HFFc6 (cell line): ENCODE measurements at regions not wholly inside any gene's neighbourhood (a gene's known extent, or its start where the extent isn't known, plus 50 kb on each side); places are given as distances from the start of the nearest gene placed in this dataset.

Experiments used
- DNase-seq: peaks from one replicate; pipeline ENCODE4 v3.0.0-alpha.2; 2018
- H3K27ac Mint-ChIP-seq: 2 replicates; pipeline ENCODE4 v1.8.0; 2020; ENCODE audit warnings: mild to moderate bottlenecking, mixed read lengths
- H3K27me3 Mint-ChIP-seq: 2 replicates; pipeline ENCODE4 v1.8.0; 2021; ENCODE audit warnings: mild to moderate bottlenecking, moderate library complexity, mixed read lengths; ENCODE audit not compliant: insufficient read depth
- H3K36me3 Mint-ChIP-seq: 2 replicates; pipeline ENCODE4 v1.8.0; 2021; ENCODE audit warnings: low read depth, mixed read lengths
- H3K4me1 Mint-ChIP-seq: 2 replicates; pipeline ENCODE4 v1.8.0; 2020; ENCODE audit warnings: low read depth, mixed read lengths
- H3K4me3 Mint-ChIP-seq: 2 replicates; pipeline ENCODE4 v1.8.0; 2020; ENCODE audit warnings: mild to moderate bottlenecking, moderate library complexity, mixed read lengths
- H3K9me3 Mint-ChIP-seq: 2 replicates; pipeline ENCODE4 v1.8.0; 2020; ENCODE audit warnings: mild to moderate bottlenecking, mixed read lengths
- TF ChIP-seq, protein P1 (sequence below): fragments of 200-600 bp; sonication (generic); IDR thresholded peaks from 2 replicates; pipeline ENCODE4 v1.5.0; 2021; ENCODE audit warnings: antibody characterized with exemption, mild to moderate bottlenecking

DNA sequence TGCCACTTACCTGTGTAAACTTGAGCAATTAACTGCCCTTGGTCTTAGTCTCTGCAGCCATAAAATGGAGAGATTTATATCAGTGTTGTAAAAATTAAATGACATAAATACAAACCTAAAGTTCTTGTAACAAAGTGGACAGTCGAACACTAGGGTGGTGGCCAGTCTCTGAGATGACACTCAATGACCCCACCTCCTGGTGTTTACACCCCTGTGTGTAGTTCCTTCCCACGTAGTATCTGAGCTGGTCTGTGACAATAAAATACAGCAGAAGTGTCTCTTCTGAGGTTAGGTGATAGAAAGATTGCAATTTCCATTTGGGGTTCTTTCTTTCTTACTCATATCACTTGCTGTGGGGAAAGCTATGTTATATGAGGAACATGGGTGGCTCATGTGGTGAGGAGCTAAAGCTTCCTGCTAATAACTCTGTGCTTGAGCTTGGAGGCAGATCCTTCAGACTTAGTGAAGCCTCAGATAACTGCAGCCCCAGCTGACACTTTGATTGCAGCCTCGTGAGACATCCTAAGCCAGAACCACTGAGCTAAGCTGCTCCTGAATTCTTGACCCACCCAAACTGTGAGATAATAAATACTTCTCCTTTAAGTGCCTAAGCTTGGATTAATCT is 173.4 kb upstream of the CHD1 start:
- TF ChIP-seq, protein P1, sequence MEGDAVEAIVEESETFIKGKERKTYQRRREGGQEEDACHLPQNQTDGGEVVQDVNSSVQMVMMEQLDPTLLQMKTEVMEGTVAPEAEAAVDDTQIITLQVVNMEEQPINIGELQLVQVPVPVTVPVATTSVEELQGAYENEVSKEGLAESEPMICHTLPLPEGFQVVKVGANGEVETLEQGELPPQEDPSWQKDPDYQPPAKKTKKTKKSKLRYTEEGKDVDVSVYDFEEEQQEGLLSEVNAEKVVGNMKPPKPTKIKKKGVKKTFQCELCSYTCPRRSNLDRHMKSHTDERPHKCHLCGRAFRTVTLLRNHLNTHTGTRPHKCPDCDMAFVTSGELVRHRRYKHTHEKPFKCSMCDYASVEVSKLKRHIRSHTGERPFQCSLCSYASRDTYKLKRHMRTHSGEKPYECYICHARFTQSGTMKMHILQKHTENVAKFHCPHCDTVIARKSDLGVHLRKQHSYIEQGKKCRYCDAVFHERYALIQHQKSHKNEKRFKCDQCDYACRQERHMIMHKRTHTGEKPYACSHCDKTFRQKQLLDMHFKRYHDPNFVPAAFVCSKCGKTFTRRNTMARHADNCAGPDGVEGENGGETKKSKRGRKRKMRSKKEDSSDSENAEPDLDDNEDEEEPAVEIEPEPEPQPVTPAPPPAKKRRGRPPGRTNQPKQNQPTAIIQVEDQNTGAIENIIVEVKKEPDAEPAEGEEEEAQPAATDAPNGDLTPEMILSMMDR = no peak
- Mint-ChIP-seq H3K4me1 (no peaks in the 10 kb centered on the region), H3K27ac (no peak overlapping the region), H3K27me3 (peaks cover 5% of the 10 kb centered on the region), H3K36me3 (no peaks in the 10 kb centered on the region), H3K9me3 (no peaks in the 10 kb centered on the region), H3K4me3 (no peak overlapping the region)
- DNase-seq = no peak

DNA sequence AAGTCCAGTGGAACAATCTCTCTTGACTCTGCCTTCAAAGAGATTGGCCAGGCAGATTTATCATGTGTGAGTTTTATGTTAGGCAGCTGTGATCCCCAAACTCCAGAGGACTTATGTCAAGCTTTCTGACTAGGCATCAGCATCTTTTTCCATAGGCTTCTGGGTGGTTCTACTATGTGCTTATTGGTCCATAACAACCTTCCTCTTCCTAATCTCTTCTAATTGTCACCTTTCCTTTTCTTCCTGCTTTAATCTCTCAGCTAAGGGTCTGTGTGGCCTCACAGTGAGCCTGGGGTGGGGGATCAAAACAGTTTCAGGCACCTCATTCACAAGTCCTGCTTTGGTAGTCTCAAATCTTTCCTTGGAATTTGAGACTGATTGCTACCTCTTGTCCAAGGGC is 170.9 kb upstream of the CHD1 start:
- H3K4me1 Mint-ChIP-seq = no peaks in the 10 kb centered on the region
- no peak overlapping the region for H3K4me3 Mint-ChIP-seq
- no peak for DNase-seq
- TF ChIP-seq, protein P1 = no peak
- H3K36me3 Mint-ChIP-seq = no peaks in the 10 kb centered on the region
- H3K9me3 Mint-ChIP-seq = no peaks in the 10 kb centered on the region
- H3K27me3 Mint-ChIP-seq = peaks cover 5% of the 10 kb centered on the region
- H3K27ac Mint-ChIP-seq = no peak overlapping the region

DNA sequence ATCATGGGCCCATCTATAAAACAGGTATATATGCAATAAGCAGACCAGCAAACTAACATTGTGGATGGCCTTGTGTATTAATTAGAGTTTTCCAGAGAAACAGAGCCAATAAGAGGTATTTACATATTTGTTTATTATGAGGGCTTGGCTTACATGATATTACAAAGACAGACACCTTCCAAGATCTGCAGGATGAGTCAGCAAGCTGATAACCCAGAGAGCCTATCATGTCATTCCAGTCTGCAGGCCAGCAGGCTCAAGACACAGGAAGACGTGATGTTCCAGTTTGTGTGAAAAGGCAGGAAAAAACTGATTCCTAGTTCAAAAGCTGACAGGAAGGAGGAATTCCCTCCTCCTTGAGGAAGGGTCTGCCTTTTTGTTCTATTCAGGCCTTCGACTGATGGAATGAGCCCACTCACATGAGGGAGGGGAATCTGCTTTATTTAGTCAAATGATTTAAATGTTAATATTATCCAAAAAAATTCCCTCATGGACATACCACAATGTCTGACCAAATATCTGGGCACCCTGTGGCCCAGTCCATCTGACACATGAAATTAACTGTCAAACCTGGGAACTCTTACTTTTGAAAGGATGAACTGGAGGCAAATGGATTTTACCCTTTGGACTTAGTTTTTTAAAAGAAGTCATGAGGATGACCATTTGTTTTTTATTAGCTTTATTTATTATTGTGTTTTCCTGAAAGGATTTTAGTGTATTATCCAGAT is 161.2 kb upstream of the CHD1 start:
- no peaks in the 10 kb centered on the region for H3K9me3 Mint-ChIP-seq
- TF ChIP-seq, protein P1 = no peak
- H3K4me1 Mint-ChIP-seq = peaks cover 9% of the 10 kb centered on the region
- DNase-seq = no peak
- no peaks in the 10 kb centered on the region for H3K36me3 Mint-ChIP-seq
- no peak overlapping the region for H3K27ac Mint-ChIP-seq
- H3K4me3 Mint-ChIP-seq = no peak overlapping the region
- no peaks in the 10 kb centered on the region; the same call in 1 of the 2 replicates for H3K27me3 Mint-ChIP-seq

DNA sequence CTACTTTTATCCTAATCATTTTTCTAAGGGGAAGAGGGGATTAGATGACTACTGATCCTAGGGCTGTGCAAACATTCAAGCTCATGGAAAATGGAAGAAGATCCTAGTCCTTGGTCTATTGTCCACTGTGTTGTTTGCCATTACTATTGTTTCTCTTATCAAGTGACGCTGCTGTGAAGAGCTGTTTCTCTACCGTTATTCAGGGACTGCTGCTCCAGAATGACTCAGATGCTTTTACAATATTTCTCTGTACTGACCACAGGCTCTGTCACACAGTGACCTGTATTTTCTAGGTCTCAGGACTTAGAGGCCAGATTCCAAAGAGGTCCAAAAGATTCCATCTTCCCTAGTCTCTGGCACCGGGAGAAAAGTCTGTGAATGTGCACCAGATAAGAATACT is 159.5 kb upstream of the CHD1 start:
- peaks cover 9% of the 10 kb centered on the region for H3K4me1 Mint-ChIP-seq
- no peaks in the 10 kb centered on the region; the same call in none of the 2 replicates for H3K27me3 Mint-ChIP-seq
- no peak for DNase-seq
- TF ChIP-seq, protein P1 = no peak
- H3K9me3 Mint-ChIP-seq = no peaks in the 10 kb centered on the region
- no peaks in the 10 kb centered on the region for H3K36me3 Mint-ChIP-seq
- H3K27ac Mint-ChIP-seq = no peak overlapping the region
- H3K4me3 Mint-ChIP-seq = no peak overlapping the region

DNA sequence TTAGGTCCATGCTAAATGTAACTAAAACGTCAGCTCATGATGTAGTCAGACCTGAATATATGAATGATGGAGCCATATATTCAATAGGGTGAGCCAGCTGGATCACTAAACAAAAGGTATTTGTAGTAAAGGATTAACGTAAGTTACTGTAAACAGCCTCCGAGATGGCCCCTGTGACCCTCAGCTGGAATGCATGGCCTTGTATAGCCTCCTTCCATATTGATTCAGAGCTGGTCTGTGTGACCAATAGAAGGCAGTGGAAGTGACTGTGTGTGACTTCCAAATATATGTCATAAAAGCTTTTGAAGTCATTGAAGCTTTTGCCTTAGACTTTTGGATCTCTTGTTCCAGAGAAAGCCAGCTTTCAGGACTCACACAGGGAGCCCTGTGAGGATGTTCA is 154.4 kb upstream of the CHD1 start:
- TF ChIP-seq, protein P1 = no peak
- no peak for DNase-seq
- H3K4me3 Mint-ChIP-seq = no peak overlapping the region
- H3K9me3 Mint-ChIP-seq = no peaks in the 10 kb centered on the region
- H3K27me3 Mint-ChIP-seq = peaks cover 5% of the 10 kb centered on the region
- H3K27ac Mint-ChIP-seq = no peak overlapping the region
- no peaks in the 10 kb centered on the region for H3K36me3 Mint-ChIP-seq
- no peaks in the 10 kb centered on the region for H3K4me1 Mint-ChIP-seq
